UCSD-AML1 (cell line): ENCODE measurements at regions not wholly inside any gene's neighbourhood (a gene's known extent, or its start where the extent isn't known, plus 50 kb on each side); places are given as distances from the start of the nearest gene placed in this dataset.

Experiments used
- DNase-seq: peaks from one replicate; lab custom pipeline; 2025; ENCODE audit not compliant: unreplicated experiment; lab: John Stamatoyannopoulos, UW

DNA sequence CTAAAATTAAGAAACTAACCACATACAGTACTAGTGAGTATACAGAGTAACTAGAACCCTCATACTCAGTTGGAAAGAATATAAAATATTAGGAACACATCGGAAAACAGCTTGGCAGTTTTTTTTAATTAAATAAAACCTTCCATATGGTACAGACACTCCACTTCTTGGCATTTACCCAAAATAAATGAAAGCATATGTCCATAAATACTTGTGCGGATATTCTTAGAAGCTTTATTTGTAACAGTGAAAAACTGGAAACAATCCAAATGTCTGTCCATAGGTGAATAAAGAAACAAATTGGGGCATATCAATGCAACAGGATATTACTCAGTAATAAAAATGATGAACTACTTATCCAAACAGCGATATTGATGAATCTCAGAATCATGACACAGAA lies 410.0 kb downstream of the HTR7 start:
- no peak for DNase-seq

DNA sequence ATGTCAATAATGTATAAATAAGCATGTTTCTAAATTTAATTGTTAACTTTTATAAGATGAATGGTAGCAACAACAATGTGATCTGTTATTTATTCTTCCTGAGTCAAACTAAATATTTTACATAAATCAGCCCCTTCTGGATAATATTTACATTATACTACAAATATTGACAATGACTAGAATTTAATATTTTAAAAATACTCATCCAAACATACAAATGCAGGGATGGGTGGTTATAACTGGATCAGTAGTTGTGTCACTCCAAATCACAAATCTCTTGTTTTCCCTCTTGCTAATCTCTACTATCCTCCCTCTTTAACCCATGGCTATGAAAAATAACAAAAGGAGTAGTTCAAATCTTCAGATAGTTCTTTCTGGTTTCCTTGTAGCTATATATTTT lies 407.0 kb downstream of the HTR7 start:
- no peak for DNase-seq

DNA sequence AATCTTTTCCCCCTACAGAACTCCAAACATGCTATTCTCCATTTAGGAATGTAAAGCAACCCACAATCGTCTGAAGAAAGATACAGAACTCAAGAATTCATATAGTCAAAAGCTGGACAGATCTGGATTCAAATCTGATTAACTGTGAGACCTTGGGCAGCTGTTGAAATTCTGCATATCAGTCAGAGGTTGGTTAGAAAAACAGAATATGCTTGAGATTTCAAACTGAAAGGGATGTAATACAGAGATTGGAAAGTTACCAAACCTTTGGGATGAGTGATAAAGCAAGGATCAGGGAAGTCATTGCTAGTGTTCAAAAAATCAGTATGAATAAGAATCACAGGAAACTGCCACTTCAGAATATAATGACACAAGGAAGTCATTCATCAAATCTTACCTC lies 406.6 kb downstream of the HTR7 start:
- no peak for DNase-seq

DNA sequence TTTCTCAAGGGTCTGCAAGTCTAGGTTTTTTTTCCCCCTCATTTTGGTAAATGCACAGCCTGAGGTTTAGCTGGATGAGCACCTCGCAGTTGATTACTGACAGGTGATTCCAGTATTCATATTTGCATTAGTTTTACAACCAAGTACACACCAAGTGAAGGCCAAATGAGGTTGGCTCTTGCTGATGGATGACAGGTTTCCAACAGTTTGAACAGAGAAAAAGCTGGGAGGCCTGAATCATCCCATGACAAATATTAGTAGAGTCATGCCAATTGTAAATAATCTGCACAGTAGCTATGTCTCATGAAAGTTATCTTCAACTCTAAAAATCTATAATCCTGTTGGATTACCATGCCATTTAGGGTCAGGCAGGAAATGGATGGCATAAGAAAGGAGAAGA lies 399.8 kb downstream of the HTR7 start:
- no peak for DNase-seq

DNA sequence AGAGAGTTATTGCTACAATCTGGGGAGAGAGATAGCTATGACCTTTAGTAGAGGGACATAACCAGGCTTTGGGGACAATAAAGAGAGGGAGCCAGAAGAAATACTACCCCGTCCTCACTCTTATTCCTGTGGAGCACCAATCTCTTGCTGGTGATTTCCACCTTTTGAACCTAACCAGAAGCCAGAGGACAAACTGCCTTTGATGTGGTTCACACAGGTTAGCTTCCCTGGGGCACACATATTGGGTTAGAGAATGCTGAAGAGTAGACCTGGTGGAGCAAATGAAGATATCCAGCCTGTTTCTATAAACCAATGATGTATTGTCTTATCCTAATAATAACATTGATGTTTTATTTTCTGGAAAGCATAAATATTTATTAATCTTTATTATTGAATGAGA lies 399.3 kb downstream of the HTR7 start:
- DNase-seq, result no peak

DNA sequence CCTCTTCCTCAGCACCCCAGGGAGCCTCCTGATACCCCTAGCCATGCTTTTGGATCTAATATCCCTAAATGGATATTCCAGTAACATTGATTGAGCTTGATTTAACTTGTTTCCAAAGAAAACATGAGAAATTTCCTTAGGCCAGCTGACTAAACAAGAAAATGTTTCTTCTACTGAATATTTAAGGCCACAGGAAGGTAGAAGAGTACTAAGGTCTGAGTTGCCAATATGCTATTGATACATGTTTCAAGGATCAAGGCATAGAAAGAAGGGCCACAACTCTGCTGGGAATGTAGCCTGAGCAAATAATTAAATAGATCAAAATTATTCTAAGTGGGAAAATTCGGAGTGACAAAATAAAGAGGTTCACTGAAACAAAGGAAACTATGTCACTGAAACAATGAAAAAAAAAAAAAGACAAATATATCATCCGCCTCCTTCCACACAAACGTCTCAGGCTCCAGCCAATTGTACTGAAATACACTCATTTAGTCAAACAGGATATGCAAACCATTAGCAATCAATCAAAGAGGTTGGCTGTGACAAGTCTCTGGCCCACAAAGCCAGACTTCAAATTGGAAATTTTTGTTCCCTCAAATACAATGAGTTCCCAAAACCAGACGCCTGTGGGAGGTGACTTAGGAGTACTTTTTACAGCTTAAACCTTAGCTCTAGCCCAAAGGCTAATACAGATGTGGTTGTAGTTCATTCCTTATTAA lies 396.2 kb downstream of the HTR7 start:
- no peak for DNase-seq

DNA sequence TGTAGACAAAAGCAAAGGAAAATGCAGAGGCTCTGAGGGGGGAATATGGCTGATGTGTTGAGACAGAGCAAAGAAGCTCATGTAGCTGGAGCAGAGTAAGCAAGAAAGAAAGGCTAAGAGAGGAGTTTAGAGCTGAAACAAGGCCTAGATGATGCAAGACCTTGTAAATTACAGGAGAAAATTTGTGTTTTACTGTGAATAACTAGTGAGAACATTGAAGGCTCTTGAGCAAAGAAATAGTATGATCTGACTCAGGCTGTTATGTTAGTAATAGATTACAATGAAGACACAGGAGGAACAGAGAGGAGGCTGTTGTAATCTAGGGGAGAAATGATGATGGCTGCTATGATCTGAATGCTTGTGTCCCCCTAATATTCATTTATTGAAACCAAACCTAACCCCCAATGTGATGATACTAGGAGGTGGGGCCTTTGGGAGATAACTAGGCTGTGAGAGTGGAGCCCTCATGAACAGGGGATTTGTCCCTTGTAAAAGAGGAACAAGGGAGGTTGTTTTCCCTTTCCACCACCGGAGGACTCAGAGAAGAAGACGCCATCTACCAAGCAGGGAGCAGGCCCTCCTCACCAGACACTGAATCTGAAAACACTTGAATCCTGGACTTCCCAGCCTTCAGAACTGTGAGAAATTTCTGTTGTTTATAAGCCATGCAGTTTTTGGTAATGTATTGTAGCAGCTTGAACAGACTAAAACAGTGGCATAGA lies 394.9 kb downstream of the HTR7 start:
- no peak for DNase-seq

DNA sequence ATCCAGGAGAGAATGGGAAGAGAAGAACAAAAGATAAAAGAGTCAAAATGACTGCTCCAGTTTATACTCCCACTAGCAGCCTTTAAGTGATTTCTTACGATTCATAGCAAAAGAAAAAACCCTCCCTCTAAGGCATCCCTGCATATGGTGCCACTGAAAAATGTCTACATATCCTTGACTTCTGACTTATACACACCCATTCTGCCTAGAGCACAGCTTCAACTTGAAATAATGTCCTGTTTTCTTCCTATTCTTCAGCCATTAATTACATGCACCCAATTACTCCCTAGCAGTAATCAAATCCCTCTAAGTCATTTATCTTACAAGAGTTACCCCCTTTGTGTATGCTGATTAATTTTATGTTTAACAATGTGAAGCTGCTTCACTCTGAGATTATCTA lies 393.5 kb downstream of the HTR7 start:
- DNase-seq, result no peak

DNA sequence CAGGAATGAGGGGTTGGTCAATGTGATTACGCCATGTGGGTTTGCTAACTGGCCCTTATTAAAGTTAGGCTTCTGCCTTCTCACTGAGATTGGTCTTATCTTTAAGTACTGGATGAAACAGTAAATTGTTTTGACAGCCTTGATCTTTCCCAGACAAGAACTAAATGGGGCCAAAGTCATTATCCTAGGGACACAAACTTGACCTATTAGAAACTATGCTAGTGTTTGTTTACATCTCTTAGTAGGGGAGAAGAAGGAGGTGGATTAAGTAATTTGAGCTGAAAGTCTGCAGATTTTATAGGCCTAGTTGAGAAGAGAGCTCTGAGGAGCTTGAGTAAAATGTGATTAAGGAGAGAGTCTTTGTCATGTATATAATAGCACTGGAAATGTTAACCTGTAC lies 386.9 kb downstream of the HTR7 start:
- no peak for DNase-seq

DNA sequence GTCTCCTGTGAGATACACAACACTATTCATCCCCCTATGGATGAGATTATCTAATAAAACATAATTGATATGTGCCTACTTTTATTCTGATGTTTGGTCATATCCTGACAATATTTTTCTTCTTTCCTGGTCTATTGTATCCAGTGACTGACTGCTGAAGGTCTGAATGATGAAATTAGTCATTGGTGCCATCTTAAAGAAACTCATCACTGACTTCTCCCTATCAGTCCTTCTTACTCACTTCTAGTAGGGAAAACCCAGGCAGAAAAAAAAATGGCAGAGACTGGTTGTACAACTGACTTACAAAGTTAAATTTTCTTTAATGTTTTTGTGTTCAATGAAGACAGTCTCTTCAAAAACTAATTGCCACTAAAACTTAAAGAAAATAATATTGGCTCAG lies 377.4 kb downstream of the HTR7 start:
- no peak for DNase-seq

DNA sequence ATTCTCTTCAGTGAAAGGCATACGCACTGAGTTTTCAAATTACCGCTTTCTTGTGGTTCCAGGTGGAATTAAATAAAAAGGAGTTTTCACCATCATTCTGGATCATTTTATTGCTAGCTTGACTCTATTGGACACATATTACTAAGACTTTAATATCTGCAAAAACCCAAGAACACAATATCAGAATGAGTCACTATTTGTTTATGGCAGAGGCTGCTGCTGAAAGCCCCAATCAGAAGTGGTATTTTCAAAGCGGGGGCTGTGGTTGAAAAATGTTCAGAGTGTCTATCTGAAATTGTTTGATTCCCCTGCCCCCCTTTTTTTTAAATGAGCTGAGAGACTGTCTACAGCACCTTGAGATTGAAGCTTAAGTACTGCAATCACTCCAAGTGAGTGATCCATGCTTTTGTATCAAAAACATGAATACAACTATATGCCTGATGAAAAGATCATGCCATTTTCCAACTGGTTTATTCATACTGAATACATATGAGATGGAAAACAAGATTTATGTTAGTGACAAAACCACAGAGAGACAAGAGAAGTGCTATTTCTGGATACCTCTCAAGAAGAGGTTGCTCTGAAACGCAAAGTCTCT lies 376.4 kb downstream of the HTR7 start:
- DNase-seq, result no peak

DNA sequence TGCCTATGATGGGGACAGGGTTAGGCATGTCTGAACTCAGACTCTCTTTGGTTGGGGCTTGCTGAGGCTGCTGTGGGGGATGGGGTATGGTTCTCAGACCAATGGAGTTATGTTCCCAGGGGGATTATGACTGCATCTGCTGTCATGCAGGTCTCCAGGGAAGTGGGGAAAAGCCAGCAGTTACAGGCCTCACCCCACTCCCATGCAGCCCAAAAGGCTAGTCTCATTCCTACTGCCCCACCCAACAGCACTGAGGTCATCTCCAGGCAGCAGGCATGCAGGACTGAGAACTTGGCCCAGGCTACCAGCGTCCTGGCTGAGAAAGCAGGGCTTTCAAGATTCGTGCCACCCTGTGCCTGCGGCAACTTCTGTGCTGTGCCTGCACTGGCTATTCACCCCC lies 373.3 kb downstream of the HTR7 start:
- no peak for DNase-seq

DNA sequence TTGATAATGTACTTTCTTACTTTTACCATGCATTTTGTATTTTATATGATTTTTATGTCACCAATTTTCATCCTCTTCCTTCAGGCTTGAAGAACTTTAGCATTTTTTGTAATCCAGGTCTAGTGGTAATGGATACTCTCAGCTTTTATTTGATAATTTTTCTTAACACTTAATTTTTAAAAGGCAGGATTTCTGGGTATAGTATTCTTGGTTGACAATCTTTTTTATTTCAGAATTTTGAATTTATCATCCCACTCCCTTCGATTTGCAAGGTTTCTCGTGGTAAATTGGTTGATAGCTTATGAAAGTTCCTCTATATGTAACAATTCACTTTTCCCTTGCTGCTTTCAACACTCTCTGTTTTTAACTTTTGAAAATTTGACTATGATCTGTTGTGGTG lies 363.7 kb downstream of the HTR7 start:
- DNase-seq, result no peak

DNA sequence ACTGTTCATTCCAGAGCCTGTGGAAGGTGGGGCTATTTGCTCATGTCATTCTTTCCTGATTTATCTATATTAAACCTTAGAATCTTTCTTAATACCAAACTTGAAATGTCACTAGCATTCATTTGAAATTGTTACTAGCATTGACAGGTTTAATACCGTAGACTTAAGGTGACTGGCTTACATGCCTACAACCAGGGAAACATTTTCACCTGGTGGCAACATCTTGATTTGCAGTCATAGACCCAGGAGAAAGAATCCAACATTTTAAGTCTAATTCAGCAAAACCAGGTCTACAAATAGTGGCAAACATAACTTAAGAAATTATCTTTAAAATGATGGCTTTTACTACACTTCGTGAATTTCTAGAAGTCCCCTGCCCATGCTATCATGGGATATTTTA lies 353.7 kb downstream of the HTR7 start:
- no peak for DNase-seq

DNA sequence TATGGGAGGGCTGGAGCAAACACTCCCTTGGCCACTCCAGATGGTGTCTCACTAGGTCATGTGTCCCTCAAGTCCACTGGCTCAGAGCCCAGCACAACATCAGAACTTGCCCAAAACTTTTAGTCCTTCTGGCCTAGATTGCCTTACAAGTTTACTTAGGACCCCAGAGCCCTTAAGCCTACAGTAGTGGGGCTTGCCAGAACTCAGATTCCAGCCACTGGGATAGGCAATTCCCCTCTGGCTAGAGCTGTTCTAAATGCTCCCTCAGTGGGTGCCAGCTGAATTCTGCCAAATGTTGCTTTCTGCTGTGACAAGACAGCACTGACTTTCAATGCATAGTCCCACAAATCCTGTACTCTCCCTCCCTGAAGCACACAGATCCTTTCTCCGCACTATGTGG lies 331.1 kb downstream of the HTR7 start:
- DNase-seq, result no peak

DNA sequence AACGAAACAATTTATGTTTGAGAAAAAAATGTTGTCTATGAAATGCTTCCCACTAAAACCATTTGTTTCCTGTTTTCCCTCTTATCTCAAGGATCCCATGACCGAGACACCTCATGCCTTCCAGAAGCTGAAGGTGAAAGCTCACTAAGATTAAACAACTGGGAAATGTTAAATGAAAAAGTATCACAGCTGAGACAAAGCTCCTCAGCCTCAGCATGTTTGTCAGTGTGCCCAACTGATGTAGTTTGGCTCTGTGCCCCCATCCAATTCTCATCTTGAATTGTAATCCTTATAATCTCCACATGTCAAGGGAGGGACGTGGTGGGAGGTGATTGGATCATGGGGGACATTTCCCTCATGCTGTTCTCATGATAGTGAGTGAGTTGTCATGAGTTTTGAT lies 327.3 kb downstream of the HTR7 start:
- no peak for DNase-seq

DNA sequence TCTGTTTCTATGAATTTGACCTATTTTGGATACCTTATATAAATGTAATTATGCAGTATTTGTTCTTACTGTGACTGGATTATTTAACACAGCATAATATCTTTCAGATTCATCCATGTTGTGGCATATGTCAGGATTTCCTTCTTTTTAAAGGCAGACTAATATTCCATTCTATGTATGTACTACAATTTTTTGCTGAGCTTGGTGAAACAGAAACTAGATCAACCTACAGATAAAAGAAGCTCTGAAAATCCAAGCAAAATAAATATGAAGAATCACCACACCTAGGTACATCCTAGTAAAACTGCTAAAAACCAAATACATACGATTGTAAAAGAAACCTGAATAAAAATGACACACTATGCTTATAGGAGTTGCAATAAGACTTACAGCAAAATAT lies 300.5 kb downstream of the HTR7 start:
- DNase-seq, result no peak

DNA sequence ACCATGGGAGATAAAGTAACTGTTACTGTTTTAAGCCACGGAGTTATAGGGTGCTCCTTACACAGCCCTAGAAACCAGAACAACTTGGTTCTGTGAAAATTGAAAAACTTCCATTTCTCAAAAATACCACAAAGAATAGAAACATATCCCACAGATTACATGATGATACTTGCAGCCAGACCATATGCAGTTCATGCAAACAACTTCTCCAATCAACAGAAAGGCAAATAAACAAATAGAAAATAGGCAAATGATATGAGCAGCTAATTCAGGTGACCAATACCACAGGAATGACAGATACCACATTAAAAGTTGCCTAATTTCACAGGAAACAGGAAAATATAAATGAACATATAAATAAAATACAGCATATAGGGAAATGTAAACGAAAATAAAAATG lies 297.5 kb downstream of the HTR7 start:
- no peak for DNase-seq

DNA sequence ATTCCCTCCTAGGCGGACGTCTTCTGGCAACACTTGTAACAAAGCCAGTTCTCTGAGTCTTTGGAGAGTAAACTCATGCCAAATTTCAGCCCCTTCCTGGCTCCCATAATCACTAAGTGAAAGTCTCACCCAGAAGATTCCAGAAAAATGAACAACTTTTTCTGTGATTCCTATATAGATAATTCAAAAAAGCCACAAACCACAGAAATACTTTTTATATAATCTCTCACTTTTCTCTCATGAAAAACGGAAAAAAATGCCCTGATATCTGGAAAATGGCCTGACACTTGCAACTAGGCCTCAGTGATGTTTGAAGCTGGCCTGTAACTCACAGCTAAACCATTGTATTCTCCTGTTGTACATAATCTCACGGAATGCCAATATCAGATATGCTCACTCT lies 296.2 kb downstream of the HTR7 start:
- no peak for DNase-seq

DNA sequence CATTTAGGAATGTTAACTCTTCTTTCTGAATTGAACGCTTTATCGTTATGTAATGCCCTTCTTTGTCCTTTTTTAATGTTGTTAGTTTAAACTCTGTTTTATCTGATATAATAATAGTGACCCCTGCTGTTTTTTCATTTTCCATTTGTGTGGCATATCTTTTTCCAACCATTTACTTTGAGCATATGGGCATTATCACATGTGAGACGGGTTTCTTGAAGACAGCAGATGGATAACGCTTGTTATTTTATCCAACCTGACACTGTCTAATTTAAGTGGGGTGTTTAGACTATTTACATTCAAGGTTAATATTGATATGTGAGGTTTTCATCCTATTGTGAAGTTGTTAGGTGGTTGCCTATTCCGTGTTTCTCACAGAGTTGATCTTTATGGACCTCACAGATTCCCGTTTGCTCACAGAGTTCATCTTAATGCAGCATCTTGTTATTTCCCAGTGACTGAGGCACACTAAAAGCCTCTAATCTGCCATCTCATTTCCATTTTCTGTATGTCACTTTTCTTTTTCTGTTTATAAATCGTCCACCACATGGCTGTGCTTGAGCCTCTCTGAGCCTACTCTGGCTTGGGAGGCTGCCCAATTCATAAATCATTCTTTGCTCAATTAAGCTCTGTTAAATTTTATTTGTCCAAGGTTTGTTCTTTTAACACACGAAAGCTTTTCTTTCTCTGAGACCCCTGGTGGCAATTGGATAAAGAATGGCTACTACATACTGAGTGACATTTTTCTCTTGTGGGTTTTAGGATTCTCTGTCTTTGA lies 286.2 kb downstream of the HTR7 start:
- no peak for DNase-seq

DNA sequence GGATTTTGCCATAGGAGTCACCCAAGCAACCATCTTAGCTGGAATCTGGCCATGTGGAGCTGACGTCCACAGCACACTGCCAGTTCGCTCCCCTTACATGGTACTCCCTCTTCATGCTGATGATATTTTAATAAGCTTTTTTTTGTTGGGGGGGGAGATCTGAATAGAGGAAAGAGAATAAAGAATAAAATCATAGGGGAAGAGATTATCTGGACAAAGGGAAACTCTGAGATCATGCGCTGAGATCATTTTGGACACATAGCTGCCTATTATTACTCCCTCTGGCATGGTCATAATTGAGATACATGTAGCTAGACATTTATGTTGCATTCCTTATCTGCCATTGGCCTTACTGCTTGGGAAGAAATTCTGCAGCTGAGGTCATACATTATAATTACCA lies 282.7 kb downstream of the HTR7 start:
- DNase-seq, result no peak

DNA sequence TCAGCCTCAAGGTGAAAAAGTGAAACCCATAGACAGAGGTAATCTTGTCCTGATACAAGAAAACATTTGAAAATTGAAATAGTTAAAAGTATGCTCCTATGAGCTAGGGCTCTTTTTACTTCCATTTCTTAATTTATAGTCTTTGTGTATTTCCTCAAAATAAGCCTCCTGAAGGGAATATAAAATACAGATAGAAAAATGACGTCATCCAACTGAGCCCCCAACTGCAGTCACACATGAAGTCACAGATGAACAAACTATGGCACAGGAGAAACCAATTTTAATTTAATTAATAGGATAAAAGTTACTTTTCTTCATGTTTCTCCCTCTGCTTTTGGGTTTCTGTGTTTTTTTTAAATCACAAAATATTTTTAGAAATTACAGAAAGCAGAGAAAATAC lies 280.3 kb downstream of the HTR7 start:
- DNase-seq, result no peak
